ENCODE measurements at regions not wholly inside any gene's neighbourhood (a gene's known extent, or its start where the extent isn't known, plus 50 kb on each side); places are given as distances from the start of the nearest gene placed in this dataset.
"Not testable (repeated sequence)": the region's sequence is repeated elsewhere in the genome, so short reads cannot be mapped to it uniquely, and the experiment has no call there.

- DNase-seq: not testable (repeated sequence)
Observed at GRCh38 chr17:20683651-20684229, 104.2 kb downstream of the CDRT15L2 start.

- DNase-seq: not testable (repeated sequence)
Observed at GRCh38 chr17:20684975-20685374, 105.5 kb downstream of the CDRT15L2 start.

GRCh38 chr17:20687584-20687983, 108.1 kb downstream of the CDRT15L2 start:
- DNase-seq: not testable (repeated sequence)

GRCh38 chr17:20689170-20689749, 109.7 kb downstream of the CDRT15L2 start:
- DNase-seq: not testable (repeated sequence)

GRCh38 chr17:20692706-20693105, 113.2 kb downstream of the CDRT15L2 start:
- not testable (repeated sequence) for DNase-seq

- DNase-seq: not testable (repeated sequence)
Observed at GRCh38 chr17:20695871-20696270, 116.3 kb downstream of the CDRT15L2 start.

GRCh38 chr17:20698463-20699206, 119.1 kb downstream of the CDRT15L2 start:
- DNase-seq: not testable (repeated sequence)

GRCh38 chr17:20700528-20700927, 121.0 kb downstream of the CDRT15L2 start:
- not testable (repeated sequence) for DNase-seq

- DNase-seq: not testable (repeated sequence)
Observed at GRCh38 chr17:20701366-20701765, 121.8 kb downstream of the CDRT15L2 start.

- no peak for DNase-seq
Observed at GRCh38 chr17:20702692-20703091, 123.2 kb downstream of the CDRT15L2 start.

- DNase-seq: no peak
Observed at GRCh38 chr17:20703781-20704180, 124.3 kb downstream of the CDRT15L2 start.

- DNase-seq: not testable (repeated sequence)
Observed at GRCh38 chr17:20705186-20705585, 125.7 kb downstream of the CDRT15L2 start.

GRCh38 chr17:20706751-20707373, 127.3 kb downstream of the CDRT15L2 start:
- no peak for DNase-seq

- not testable (repeated sequence) for DNase-seq
Observed at GRCh38 chr17:20708821-20709220, 129.3 kb downstream of the CDRT15L2 start.

GRCh38 chr17:20716481-20716880, 137.0 kb downstream of the CDRT15L2 start:
- DNase-seq: not testable (repeated sequence)

- DNase-seq: no peak
Observed at GRCh38 chr17:20721171-20721570, 141.6 kb downstream of the CDRT15L2 start.

- DNase-seq: not testable (repeated sequence)
Observed at GRCh38 chr17:20724391-20724790, 144.9 kb downstream of the CDRT15L2 start.

GRCh38 chr17:20727201-20727600, 147.7 kb downstream of the CDRT15L2 start:
- DNase-seq: not testable (repeated sequence)

GRCh38 chr17:20728181-20728580, 148.7 kb downstream of the CDRT15L2 start:
- DNase-seq: no peak

- DNase-seq: not testable (repeated sequence)
Observed at GRCh38 chr17:20731131-20731530, 151.6 kb downstream of the CDRT15L2 start.

GRCh38 chr17:20733923-20734322, 154.4 kb downstream of the CDRT15L2 start:
- DNase-seq: no peak

GRCh38 chr17:20735796-20736195, 156.3 kb downstream of the CDRT15L2 start:
- no peak for DNase-seq

GRCh38 chr17:20737636-20738035, 158.1 kb downstream of the CDRT15L2 start:
- not testable (repeated sequence) for DNase-seq

Data from NCI-H1930 (cell line).